Right lobe of liver (tissue), 6 donors: ENCODE measurements at regions not wholly inside any gene's neighbourhood (a gene's known extent, or its start where the extent isn't known, plus 50 kb on each side); places are given as distances from the start of the nearest gene placed in this dataset.

Source experiments
- ATAC-seq, 4 donors: fragments of 200-7000 bp; cut with Tn5 transposase; one replicate each; pipeline ENCODE4 v1.9.1; 2020; ENCODE audit warnings: mild to moderate bottlenecking in 4 of 4, moderate library complexity in 4 of 4
- DNase-seq, 3 donors: peaks; one replicate each; pipeline ENCODE4 v3.0.0-alpha.2; 2020
- H3K27ac ChIP-seq, 3 donors: fragments of 200-600 bp; one replicate each; pipeline ENCODE4 v1.8.0; 2022
- H3K27me3 ChIP-seq, 2 donors: fragments of 200-600 bp; one replicate each; pipeline ENCODE4 v1.8.0; 2022
- H3K36me3 ChIP-seq, 4 donors: fragments of 200-600 bp; sonication (generic) in 1 of 4; one replicate each; pipeline versions ENCODE4 v1.5.1 to v1.8.0; 2017 to 2022; ENCODE audit warnings: control low read depth in 1 of 4
- H3K4me1 ChIP-seq, 4 donors: fragments of 200-600 bp; sonication (generic) in 1 of 4; one replicate each; pipeline versions ENCODE4 v1.5.1 to v1.8.0; 2017 to 2022; ENCODE audit warnings: control low read depth in 1 of 4
- H3K4me3 ChIP-seq, 3 donors: fragments of 200-600 bp; one replicate each; pipeline ENCODE4 v1.8.0; 2022
- H3K9me3 ChIP-seq, 4 donors: fragments of 200-600 bp; sonication (generic) in 1 of 4; one replicate each; pipeline versions ENCODE4 v1.5.1 to v1.8.0; 2017 to 2022; ENCODE audit warnings: control low read depth in 1 of 4
- CTCF ChIP-seq, 4 donors: fragments of 200-600 bp in 3 of 4; fragments of 450-650 bp in 1 of 4; IDR thresholded peaks; one replicate each; pipeline versions ENCODE4 v1.5.1 to v1.8.0; 2016 to 2022; ENCODE audit warnings: antibody characterized with exemption in 4 of 4, mild to moderate bottlenecking in 2 of 4
- POLR2A ChIP-seq: fragments of 450-650 bp; IDR thresholded peaks from one replicate; pipeline ENCODE4 v1.6.1; 2017; ENCODE audit warnings: antibody characterized with exemption, mild to moderate bottlenecking
- WGBS: methylation state at CpG from one replicate; pipeline ENCODE4 v1.1.6; 2018; ENCODE audit warnings: low coverage, low lambda C conversion rate; ENCODE audit not compliant: insufficient coverage; ENCODE audit errors: missing lambda C conversion rate; 5-methylcytosine and 5-hydroxymethylcytosine counted together
- intact Hi-C, 2 donors: fragments of 100-400 bp; cut with DNase I; formaldehyde crosslinking; loops; one replicate each; pipeline versions ENCODE4 v1.11.2 to v1.14.1; 2022
- donor health status: DM: no; HTN: yes; CAD: no.
- donor health status: DM: no; HTN: no; CAD: no.
- donor health status: DM: no; HTN: no; CAD: no.
- donor health status: DM: no; HTN: yes; CAD: no.
- donor health status: DM: no; HTN: yes; CAD: no.

- DNase-seq (no peak), ATAC-seq (no peak)
- H3K9me3 ChIP-seq, result no peaks in the 10 kb centered on the region
- no peak overlapping the region for H3K4me3 ChIP-seq
- intact Hi-C loops, result no loop called here
- TF ChIP-seq CTCF (IDR thresholded peaks at IDR 0.05) (no peak), POLR2A (no peak)
- no peaks in the 10 kb centered on the region for H3K4me1 ChIP-seq
- H3K27ac ChIP-seq, result no peak overlapping the region
- no peaks in the 10 kb centered on the region for H3K27me3 ChIP-seq
- H3K36me3 ChIP-seq, result no peaks in the 10 kb centered on the region
Observed at GRCh38 chr14:66341239-66341638, 144.9 kb upstream of the CCDC196 start.

GRCh38 chr14:66345986-66346385 lies 140.2 kb upstream of the CCDC196 start:
- Histone ChIP-seq H3K27ac (no peak overlapping the region), H3K9me3 (no peaks in the 10 kb centered on the region), H3K36me3 (no peaks in the 10 kb centered on the region), H3K4me1 (no peaks in the 10 kb centered on the region), H3K27me3 (no peaks in the 10 kb centered on the region), H3K4me3 (no peak overlapping the region)
- no peak for TF ChIP-seq POLR2A
- no peak for TF ChIP-seq CTCF (IDR thresholded peaks at IDR 0.05)
- DNase-seq, result no peak
- intact Hi-C loops, result no loop called here
- no peak for ATAC-seq
- WGBS, result 67% methylated on average over 2 of the region's 2 CpGs

DNA sequence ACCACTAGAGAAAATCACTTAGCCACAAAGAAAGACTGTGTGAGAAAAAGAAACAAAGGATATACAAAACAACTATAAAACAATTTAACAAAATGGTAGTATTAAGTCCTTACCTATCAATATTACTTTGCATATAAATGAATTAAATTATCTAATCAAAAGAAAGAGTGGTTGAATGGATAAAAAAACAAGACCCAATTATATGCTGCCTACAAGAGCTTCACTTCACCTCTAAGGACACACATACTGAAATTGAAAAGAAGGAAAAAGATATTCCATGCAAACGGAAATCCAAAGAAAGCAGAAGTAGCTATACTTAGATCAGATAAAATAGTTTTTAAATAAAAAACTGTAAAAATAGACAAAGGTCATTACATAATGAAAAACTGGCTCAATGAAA lies 134.9 kb upstream of the CCDC196 start:
- Histone ChIP-seq H3K27me3 (no peaks in the 10 kb centered on the region), H3K36me3 (no peaks in the 10 kb centered on the region), H3K27ac (no peak overlapping the region), H3K4me1 (no peaks in the 10 kb centered on the region), H3K4me3 (no peak overlapping the region), H3K9me3 (no peaks in the 10 kb centered on the region)
- ATAC-seq, result no peak
- 61% methylated on average over 1 of the region's 1 CpG for WGBS
- TF ChIP-seq CTCF (IDR thresholded peaks at IDR 0.05), result no peak
- DNase-seq, result no peak
- intact Hi-C loops, result no loop called here

GRCh38 chr14:66359500-66359899 lies 126.7 kb upstream of the CCDC196 start:
- Histone ChIP-seq H3K4me3 (no peak overlapping the region), H3K27ac (no peak overlapping the region), H3K36me3 (no peaks in the 10 kb centered on the region), H3K4me1 (peaks cover 0 to 6% (median 0%) of the 10 kb centered on the region in 4 donors), H3K27me3 (no peaks in the 10 kb centered on the region), H3K9me3 (no peaks in the 10 kb centered on the region)
- DNase-seq (no peak), ATAC-seq (peak in 3 of 4 donors; percentile 50 to 68 (median 63))
- TF ChIP-seq POLR2A, result no peak
- TF ChIP-seq CTCF (IDR thresholded peaks at IDR 0.05), result peak; percentile 58 to 64 (median 62)
- intact Hi-C loops, result no loop called here
- 0% methylated on average over 3 of the region's 3 CpGs for WGBS

DNA sequence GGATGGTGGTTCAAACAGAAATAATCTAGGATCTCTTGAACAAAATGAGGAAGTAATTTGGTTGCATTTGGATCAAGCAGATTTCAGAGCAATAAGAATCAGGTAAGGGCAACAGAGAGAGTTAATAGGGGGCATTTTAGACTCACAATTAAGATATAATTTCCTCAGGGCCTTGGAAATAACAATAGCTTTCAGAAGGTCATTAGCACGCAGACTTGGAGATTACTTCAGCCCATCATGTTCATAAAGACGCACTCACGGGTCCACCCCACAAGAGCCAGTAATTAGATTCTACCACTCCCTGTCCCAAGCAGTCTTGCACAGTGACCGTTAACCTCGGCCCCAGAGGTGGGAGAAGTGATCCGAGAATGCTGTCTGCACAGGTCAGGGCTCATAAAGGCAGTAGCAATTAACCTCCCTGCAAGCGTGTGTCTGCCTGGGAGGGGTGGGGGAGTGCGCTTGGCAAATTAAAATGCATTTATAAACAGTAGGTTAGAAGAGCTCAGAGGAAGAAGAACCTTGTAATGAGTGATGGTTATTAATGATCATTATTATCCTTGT lies 125.7 kb upstream of the CCDC196 start:
- DNase-seq (no peak), ATAC-seq (peak in 3 of 4 donors; percentile 21 to 27 (median 24))
- no peaks in the 10 kb centered on the region for H3K9me3 ChIP-seq
- H3K4me1 ChIP-seq, result peaks cover 0 to 6% (median 0%) of the 10 kb centered on the region in 4 donors
- TF ChIP-seq CTCF (IDR thresholded peaks at IDR 0.05), result no peak
- TF ChIP-seq POLR2A, result no peak
- no peaks in the 10 kb centered on the region for H3K36me3 ChIP-seq
- 57% methylated on average over 7 of the region's 8 CpGs for WGBS
- H3K27me3 ChIP-seq, result no peaks in the 10 kb centered on the region
- H3K27ac ChIP-seq, result no peak overlapping the region
- intact Hi-C loops, result no loop called here
- no peak overlapping the region for H3K4me3 ChIP-seq
